HG03565 (cell line): ENCODE measurements at regions not wholly inside any gene's neighbourhood (a gene's known extent, or its start where the extent isn't known, plus 50 kb on each side); places are given as distances from the start of the nearest gene placed in this dataset.

Experiments used
- ATAC-seq: cut with Tn5 transposase; IDR thresholded peaks from one replicate; pipeline ENCODE4 v1.9.1; 2021; ENCODE audit warnings: mild to moderate bottlenecking, moderate library complexity; ENCODE audit not compliant: unreplicated experiment

DNA sequence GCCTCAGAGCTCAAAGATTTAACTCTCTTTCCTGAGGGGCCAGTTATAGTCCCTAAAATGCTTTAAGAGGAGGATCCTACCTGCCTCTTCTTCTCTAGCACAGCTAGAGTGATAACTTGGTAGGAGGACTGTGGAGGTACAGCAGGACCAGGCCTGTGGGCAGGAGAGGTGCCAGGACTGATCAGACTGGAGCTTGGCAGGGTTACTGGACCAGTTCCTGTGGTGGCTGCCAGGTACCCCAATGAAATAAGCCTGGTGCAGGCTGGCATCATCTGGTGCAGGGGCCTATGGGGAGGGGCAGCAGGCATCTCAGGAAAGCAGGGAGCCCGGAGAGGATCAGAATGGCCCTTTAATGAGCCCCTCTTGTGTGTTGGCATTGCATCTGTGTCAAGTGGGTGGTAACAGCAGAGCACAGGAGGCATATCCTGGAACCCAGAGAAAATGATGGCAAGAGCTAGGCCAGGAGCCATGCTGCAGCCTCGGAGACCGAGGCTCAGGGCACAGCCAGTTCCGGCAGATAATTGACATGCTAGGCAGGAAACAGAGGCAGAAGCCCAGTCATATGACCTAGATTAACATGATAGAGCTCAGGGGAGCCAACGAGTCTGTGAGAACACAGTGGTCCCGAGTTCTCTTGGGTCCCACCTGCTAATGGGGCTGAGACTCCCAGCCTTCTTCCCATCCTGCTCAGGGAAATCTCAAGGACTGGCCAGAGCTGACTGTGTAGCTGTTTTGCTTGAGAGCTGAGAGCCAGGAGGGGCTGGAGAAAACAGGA lies 187.5 kb upstream of the ZBED5 start:
- ATAC-seq, result no peak

DNA sequence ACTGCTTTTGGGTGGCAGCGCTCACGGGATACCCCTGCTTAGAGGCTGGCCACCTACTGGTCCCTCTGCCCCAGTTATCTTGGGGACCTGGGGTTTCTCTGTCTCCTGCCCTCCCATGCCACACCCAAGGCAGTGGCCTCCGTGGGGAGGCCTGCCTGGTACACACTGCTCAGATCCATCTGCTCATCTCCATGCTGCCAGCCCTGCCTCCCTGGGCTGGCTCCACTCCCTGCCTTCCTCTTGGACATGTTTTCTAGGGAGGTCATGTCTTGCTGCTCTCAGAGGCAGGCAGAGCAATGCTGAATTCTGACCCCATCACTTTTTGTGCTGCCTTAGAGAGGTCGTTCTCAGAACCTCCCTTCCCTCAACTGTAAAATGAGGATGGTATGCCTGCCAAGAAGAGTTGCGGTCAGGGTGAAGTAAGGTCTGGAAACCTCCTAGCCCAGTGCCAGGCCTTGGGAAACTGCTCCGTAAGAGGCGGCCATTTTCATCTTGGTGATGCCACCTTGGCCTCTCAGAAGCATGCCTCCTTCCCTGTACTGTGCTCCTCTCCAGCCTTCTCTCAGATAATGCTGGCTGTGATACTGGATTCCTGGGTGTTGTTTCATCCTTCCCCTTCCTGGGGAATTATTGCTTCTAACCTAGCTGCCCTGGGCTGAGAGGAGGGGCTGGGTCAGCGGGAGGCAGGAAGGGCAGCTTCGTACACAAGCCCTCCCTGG lies 186.4 kb upstream of the ZBED5 start:
- no peak for ATAC-seq

DNA sequence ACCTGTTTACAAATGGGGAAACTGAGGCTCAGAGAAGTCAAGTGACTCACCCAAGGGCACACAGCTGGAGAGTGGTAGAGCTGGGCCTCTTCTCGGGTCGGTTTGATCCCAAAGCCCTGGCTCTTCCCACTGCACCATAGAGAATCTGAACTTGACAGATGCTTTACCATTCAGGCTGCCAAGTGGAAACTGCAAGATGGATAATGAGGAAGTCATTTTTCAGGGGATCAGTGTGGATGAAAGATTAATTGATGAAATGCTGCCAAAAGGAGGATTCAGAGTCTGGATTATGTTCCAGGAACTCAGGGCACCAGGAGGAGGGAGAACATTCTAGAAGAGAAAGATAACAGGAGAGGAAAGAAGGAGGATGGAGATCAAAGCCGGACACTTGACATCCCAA lies 185.9 kb upstream of the ZBED5 start:
- no peak for ATAC-seq

DNA sequence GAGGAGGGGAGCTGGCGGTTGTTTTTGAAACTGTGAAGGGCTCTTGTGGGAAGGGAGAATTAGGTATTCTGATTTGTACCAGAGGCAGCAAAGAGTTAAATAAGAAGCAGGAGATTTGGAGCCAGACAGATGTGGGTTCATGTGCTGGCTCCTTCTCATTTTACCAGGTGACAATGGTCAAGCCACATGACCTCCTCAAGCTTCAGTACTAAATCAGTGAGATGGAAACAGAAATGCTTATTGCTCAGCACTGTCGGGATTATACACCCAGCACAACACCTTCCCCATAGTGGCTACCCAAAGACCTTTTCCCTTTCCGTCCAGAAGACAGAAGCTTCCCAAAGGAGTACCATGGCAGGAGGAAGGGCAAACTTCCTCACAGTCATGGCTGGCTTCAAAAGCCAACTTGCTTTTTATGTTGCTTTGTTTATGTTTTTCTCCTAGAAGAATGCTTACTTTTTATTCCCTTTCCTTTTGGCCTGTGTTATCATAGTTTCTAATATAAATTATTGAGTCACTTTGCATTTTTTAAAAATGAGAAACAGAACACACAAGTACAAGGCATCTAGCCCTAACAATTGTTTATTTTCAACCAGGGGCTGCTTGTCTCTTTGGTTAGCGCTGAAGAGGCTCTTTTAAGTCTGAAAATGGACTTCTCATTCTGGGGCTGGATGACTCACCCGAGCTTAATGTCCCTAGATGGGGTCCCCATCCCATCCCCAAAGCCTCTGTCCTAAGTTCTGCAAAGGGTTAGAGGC lies 181.5 kb upstream of the ZBED5 start:
- ATAC-seq, result no peak

DNA sequence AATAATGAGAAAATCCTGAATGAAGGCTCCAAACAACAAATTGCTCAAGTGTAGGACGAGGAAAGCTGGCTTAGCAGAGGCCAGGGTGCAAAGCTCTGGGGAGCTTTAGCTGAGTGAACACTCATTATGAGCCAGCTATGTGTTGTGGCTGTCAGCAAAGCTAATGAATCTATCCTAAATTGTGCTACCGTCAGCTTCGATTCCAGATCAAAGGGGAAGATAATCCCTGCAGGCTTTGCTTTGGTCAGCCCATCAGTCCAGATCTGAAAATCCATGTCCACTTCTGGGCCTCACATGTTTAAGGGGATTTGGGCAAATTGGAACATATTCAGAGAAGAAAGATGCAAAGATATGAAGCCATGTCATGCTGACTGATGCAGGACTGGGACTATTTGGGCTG lies 180.9 kb upstream of the ZBED5 start:
- no peak for ATAC-seq

DNA sequence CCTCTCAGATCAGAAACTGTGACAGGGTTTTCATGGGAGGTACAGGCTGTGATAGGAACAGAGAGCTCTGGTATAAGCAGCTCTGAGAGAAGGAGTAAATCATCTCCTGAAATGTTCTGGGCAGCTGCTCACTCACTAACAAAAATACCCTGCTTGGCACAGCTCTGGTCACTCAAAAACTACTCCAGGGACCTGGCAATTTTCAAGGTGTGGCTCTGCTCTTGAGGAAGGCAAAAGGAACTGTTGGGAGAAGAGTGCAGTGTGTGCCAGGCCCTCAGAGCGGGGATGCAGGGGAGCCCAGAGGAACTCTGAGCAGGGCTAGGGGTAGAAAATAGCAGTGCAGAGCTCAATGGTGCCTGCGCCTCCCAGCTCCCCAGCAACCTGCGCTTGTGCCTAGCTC lies 180.5 kb upstream of the ZBED5 start:
- ATAC-seq, result no peak

DNA sequence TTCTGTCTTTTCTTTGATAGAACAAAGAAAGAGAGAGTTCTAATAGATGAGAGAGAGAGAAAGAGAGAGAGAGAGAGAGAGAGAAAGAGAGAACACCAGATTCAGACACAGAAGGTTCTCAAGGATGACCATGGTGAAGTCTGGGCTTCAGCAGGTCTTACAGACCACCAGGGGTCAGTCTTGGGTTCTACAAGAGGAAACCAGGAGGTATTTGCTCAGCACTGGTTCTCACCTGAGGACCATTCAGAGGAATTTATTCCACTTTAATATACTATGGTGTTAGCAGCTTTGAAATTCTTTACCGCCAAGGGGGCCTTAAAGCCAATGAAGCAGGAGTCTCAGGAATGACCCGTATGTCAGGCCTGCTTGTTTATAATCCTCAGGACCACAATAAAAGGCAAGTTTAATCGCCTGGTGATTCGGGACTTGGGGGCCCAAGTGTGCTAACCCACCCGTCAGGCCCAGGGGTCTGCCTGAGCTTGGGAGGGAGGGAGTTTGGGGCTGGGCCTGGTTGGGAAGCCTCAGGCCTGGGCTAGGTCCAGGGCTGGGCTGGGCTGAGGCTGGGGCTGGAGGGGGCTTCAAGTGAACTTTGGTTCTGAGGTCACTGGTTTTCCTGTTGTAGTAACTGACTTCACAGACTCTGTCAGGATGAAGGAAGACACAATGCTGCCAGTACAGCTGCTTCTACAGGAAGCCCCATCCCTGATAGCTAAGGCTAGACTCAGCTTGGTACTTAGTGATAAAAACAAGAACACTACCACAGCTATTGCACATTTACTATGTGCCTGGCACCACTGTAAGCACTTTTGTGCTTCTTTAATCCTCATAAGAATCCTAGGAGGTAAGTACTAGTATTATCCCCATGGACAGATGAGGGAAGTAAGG lies 179.2 kb upstream of the ZBED5 start:
- no peak for ATAC-seq

DNA sequence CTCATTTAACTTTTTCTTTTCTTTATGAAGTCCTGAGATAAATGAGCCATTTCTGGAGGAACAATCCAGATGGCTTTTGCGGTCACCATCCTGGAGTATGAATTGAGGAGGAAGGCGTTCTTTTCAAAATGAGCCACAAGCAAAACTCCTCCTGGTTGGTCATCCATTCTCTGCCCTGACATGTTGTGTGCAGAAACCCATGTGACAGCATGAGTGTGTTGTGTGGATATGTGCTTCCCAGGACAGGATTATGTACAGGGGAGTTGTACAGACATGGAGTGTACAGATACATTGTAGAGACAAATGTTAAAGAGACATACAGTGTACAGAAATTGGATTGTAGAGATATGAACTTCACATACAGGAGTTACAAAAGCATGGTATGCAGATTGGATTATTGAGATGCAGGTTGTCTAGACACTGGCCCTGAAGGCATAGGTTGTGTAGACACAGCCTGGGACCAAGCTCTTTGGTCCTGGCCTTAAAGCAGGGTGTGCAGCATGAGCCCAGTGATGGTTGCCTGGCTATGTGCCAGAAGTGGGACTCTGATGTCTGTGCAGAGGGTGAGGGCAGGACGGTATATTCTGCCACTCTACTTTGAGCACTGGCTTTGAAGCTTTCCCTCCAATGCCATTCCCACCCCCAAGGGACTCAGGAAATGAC lies 178.5 kb upstream of the ZBED5 start:
- ATAC-seq, result no peak

DNA sequence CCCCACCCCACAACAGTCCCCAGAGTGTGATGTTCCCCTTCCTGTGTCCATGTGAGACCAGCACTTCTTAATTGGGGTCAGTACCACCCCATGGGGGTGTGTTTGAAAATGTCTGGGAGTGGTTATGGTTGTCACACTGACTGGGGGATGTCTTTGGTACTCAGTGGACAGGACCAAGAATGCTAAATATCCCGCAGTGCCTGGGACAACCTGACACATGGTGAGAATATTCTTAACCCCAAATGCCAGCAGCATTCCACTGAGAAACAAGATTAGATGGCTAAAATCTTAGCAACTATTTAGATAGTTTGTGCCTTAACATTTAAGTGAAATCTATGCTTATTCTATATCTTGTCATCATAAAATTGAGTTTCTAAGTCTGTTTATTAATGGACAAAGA lies 177.5 kb upstream of the ZBED5 start:
- ATAC-seq, result no peak

DNA sequence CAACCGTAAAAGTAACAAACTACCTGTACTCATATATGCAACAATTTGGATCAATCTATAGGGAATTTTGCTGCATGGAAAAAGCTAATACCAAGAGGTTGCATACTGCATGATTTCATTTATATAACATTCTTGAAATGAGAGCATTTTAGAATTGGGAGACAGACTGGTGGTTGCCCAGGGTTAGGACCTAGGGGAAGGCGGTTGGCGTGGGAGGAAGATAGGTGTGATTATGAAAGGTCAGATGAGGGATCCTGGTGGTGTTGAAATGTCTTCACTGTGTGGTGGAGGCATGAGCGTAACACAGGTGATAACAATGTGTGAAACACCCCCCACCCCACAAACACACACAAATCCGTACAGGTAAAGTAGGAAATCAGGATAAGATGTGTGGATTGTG lies 176.6 kb upstream of the ZBED5 start:
- no peak for ATAC-seq

DNA sequence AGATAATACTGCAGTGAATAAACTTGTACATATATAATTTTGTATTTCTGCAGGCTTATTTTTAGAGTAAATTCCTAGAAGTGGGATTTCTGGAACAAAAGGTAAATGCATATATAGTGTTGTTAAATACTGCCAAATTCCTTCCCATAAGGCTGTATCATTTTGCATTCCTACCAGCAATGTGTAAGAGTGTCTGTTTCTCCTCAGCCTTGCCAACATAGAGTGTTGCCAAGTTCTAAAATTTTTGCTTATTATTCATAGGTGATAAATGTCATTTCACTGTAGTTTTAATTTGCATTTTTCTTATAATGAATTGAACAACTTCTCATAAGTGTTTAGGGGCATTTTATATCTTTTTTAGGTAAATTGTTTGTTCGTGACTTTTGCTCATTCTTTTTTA lies 174.2 kb upstream of the ZBED5 start:
- no peak for ATAC-seq

DNA sequence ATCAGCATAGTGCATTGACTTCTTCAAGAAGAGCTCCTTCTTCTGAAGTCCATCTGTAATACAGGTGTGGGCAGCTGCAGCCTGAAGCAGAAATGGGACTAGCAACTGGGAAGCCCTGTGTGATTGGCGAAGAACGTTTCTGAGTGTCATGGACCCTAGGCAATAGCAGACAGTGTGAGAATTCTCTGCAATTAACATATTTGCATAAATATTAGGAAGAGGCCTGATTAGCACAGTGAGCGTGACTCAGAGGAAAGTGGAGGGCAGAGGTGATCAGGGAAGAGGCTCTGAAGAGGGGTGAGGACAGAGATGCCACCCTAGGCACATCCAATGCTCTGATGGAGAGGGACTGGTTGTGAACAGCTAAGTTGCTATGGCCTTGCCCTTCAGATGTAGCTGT lies 171.2 kb upstream of the ZBED5 start:
- no peak for ATAC-seq

DNA sequence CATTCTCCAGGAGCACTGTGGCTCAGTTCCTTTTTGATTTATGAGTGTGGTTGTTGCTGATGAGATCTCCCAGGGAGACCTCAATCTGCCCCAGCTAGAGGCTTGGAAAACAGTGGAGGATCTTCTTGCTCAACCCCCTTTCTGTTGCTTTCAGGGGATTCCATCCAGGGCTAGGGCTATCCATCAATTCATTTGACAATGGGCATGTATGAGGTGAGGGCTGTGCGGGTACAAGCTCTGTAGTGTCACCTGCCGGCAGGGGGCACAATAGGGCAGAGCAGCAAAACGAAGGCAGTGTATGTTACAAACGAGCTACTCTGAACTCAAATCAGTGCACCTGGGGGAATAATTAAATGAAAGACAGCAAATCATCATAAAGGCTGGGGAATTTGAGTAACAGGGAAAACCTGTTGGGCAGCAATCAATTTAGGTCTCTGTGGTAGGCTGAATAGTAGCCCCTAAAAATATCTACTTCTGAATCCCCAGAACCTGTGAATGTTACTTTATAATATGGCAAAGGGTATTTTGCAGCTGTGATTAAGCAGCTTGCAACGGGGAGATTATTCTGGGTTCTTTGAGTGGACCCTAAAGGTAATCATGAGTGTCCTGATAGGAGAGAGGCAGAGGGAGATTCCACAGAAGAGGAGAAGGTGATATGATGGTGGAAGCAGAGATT lies 170.3 kb upstream of the ZBED5 start:
- ATAC-seq, result no peak

DNA sequence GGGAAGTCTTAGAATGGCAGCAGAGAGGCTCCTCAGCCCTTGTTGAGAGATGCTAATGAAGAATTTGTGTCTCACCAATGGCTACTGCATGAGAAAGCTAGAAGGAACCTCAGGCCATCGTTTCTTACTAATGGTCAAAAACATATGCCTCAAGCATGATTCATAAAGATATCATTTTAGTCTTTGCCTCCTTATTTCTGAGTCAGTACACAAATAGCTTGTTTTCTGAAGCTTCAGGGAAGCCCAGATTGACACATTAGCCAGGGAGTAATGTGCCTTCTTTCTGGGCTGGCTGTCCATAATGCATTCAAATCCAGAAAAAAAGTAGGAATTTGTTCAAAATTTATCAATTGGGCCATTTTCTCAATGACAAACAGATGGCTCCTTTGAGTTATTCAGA lies 169.4 kb upstream of the ZBED5 start:
- ATAC-seq, result no peak

DNA sequence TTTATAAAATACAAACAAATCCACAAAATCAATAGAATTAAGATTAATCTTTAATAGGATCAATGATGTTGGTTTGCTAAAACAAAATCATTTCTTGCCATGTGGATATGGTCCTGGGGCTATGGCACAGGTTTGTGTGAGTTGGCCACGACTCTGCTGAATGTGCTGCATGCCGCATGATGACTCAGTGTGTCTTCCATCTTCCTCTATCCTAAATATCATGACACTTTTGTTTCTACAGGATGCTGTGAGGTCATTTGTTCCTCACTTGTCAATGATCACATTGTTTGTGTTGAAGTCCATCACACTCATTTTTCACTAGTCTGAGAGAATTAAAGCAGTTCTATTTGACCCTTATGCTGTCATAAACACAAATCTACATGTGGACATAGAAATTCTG lies 167.2 kb upstream of the ZBED5 start:
- ATAC-seq, result no peak

DNA sequence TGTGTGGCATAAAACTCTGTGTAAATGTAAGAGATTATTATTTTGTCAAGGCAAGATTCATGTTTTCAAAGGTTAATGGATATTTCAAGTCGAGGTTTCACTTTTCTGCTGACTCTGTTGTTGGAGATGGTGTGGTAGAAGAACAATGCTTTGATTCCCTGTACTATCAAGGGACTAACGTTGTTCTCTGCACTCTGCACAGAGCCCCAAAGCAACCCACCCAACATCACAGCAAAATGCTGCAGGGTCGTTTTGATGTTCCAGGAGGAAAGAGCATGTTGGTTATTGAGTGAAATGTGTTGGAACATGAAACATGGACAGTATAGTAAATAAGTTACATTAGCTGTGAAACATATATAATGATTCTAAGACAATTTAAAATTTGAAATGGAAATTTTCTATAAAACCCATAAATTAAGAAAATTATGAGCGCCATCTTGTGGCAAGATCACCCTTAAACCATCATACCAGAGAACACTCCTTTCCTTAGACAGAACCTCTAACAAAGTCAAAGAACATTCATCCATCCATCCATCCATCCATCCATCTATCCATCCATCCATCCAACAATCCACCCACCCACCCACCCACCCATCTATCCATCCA lies 164.4 kb upstream of the ZBED5 start:
- no peak for ATAC-seq

DNA sequence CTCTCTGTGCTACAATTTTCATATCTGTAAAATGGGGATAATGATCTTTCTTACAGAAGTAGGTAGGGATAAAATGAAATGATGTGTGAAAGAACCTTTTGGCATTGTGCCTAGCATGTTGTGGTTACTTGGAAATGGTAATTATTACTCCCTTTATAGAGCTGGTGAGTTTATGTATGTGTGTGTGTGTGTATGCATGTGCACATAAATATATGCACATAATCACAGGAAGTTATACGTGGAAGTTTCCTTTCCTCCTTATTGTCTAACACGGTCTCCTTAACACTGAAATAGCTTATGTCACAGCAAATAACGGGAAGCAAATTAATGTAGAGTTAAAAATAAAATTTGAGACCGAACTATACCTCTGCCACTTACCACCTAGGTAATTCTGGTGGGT lies 163.7 kb upstream of the ZBED5 start:
- no peak for ATAC-seq

DNA sequence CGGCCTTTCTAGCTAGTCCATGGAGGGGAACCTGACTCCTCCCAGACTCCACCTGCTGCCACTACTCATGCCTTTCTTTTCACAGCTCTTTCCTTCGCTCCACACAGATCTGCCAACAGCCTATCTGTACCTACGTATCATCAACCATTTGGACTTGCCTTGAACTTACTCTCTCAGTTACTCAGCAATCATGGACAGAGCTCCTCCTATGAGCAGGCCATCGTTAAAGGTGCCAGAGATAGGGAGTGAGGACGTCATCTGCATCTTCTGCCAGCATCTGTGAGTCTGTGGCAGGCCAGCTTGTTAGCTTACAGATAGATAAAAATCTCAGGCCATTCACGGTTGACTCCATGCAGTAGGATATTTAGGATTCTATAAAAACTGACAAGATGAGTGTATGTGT lies 162.9 kb upstream of the ZBED5 start:
- ATAC-seq, result no peak

DNA sequence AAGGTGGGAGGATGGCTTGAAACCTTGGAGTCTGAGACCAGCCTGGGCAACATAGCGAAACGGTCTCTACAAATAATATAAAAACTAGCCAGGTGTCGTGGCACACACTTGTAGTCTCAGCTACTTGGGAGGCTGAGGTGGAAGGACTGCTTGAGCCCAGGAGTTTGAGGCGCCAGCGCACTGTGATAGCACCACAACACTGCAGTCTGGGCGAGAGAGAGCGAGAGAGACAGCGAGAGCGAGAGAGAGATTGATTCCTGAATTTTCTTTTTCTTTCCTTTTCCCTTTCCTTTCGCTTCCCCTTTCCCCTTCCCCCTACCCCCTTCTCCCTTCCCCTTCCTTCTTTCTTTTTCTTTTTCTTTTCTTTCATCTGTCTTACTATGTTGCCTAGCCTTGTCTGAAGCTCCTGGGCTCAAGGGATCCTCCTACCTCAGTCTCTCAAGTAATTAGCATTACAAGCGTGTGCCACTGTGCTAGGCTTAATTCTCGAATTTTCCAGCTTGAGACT lies 162.4 kb upstream of the ZBED5 start:
- ATAC-seq, result no peak
